HEK293 (cell line): ENCODE measurements at regions not wholly inside any gene's neighbourhood (a gene's known extent, or its start where the extent isn't known, plus 50 kb on each side); places are given as distances from the start of the nearest gene placed in this dataset.

Experiments
- EGR2 ChIP-seq: fragments of 450-650 bp; formaldehyde crosslinking; IDR thresholded peaks from 2 replicates; pipeline ENCODE4 v1.5.1; 2016; ENCODE audit warnings: low read depth, missing biosample characterization, missing genetic modification characterization
- GLI2 ChIP-seq: fragments of 450-650 bp; formaldehyde crosslinking; IDR thresholded peaks from 2 replicates; pipeline ENCODE4; 2017; ENCODE audit warnings: missing biosample characterization, missing genetic modification characterization, low read depth, borderline replicate concordance
- HIC1 ChIP-seq: fragments of 450-650 bp; formaldehyde crosslinking; IDR thresholded peaks from 2 replicates; pipeline ENCODE4 v1.5.1; 2016; ENCODE audit warnings: missing biosample characterization, missing genetic modification characterization
- PRDM1 ChIP-seq: fragments of 450-650 bp; formaldehyde crosslinking; IDR thresholded peaks from 2 replicates; pipeline ENCODE4; 2016; ENCODE audit warnings: missing biosample characterization, missing genetic modification characterization
- SALL2 ChIP-seq: fragments of 450-650 bp; formaldehyde crosslinking; IDR thresholded peaks from 2 replicates; pipeline ENCODE4 v1.5.0; 2017; ENCODE audit warnings: missing biosample characterization, mild to moderate bottlenecking, missing genetic modification characterization, borderline replicate concordance
- SETDB1 ChIP-seq: IDR thresholded peaks from one replicate; pipeline ENCODE4 v1.6.1; 2017; ENCODE audit warnings: mild to moderate bottlenecking, low read length, moderate library complexity, mixed read lengths; ENCODE audit not compliant: insufficient read length
- WT1 ChIP-seq: fragments of 450-650 bp; formaldehyde crosslinking; IDR thresholded peaks from 2 replicates; pipeline ENCODE4 v1.5.1; 2016; ENCODE audit warnings: missing biosample characterization, missing genetic modification characterization
- ZBTB17 ChIP-seq: fragments of 450-650 bp; formaldehyde crosslinking; IDR thresholded peaks from 2 replicates; pipeline ENCODE4 v1.5.1; 2016; ENCODE audit warnings: missing biosample characterization, missing genetic modification characterization
- ZBTB8A ChIP-seq: fragments of 450-650 bp; formaldehyde crosslinking; IDR thresholded peaks from 2 replicates; pipeline ENCODE4 v1.5.1; 2016; ENCODE audit warnings: missing biosample characterization, missing genetic modification characterization
- ZNF2 ChIP-seq: fragments of 450-650 bp; formaldehyde crosslinking; IDR thresholded peaks from 2 replicates; pipeline ENCODE4 v1.5.1; 2016; ENCODE audit warnings: missing biosample characterization, missing genetic modification characterization
- ZNF211 ChIP-seq: fragments of 450-650 bp; formaldehyde crosslinking; IDR thresholded peaks from 2 replicates; pipeline ENCODE4 v1.5.1; 2016; ENCODE audit warnings: low read depth, missing biosample characterization, missing genetic modification characterization
- ZNF221 ChIP-seq: fragments of 450-650 bp; formaldehyde crosslinking; IDR thresholded peaks from 2 replicates; pipeline ENCODE4 v1.5.1; 2017; ENCODE audit warnings: missing biosample characterization, missing genetic modification characterization, borderline replicate concordance
- ZNF341 ChIP-seq: fragments of 450-650 bp; formaldehyde crosslinking; IDR thresholded peaks from 2 replicates; pipeline ENCODE4; 2016; ENCODE audit warnings: low read depth, missing biosample characterization, missing genetic modification characterization
- ZNF544 ChIP-seq: fragments of 450-650 bp; formaldehyde crosslinking; IDR thresholded peaks from 2 replicates; pipeline ENCODE4 v1.5.0; 2017; ENCODE audit warnings: missing biosample characterization, missing genetic modification characterization
- ZNF555 ChIP-seq: fragments of 450-650 bp; formaldehyde crosslinking; conservative IDR thresholded peaks from 2 replicates; pipeline ENCODE4 v1.5.1; 2017; ENCODE audit warnings: missing biosample characterization, mild to moderate bottlenecking, missing genetic modification characterization, inconsistent platforms
- ZNF558 ChIP-seq: fragments of 450-650 bp; formaldehyde crosslinking; IDR thresholded peaks from 2 replicates; pipeline ENCODE4 v1.5.1; 2016; ENCODE audit warnings: missing biosample characterization, missing genetic modification characterization
- ZNF707 ChIP-seq: fragments of 450-650 bp; formaldehyde crosslinking; IDR thresholded peaks from 2 replicates; pipeline ENCODE4 v1.5.1; 2016; ENCODE audit warnings: missing biosample characterization, missing genetic modification characterization
- ZNF777 ChIP-seq: fragments of 450-650 bp; formaldehyde crosslinking; IDR thresholded peaks from 2 replicates; pipeline ENCODE4 v1.5.1; 2017; ENCODE audit warnings: missing biosample characterization, missing genetic modification characterization, borderline replicate concordance
- ZNF792 ChIP-seq: fragments of 450-650 bp; formaldehyde crosslinking; IDR thresholded peaks from 2 replicates; pipeline ENCODE4 v1.5.1; 2016; ENCODE audit warnings: missing biosample characterization, missing genetic modification characterization
- TF ChIP-seq, protein P1 (sequence below): fragments of 450-650 bp; formaldehyde crosslinking; conservative IDR thresholded peaks from 2 replicates; pipeline ENCODE4 v1.5.1; 2016; ENCODE audit warnings: low read depth, missing biosample characterization, missing genetic modification characterization
- TF ChIP-seq, protein P2 (sequence below): sonication (generic); formaldehyde crosslinking; IDR thresholded peaks from 2 replicates; pipeline ENCODE4 v1.8.1; 2022; ENCODE audit warnings: mild to moderate bottlenecking, moderate library complexity, missing genetic modification reagents
- TF ChIP-seq, protein P3 (sequence below): fragments of 450-650 bp; formaldehyde crosslinking; IDR thresholded peaks from 2 replicates; pipeline ENCODE4 v1.5.1; 2017; ENCODE audit warnings: missing biosample characterization, missing genetic modification characterization
- TF ChIP-seq, protein P4 (sequence below): fragments of 450-650 bp; formaldehyde crosslinking; IDR thresholded peaks from 2 replicates; pipeline ENCODE4 v1.5.0; 2017; ENCODE audit warnings: missing biosample characterization, missing genetic modification characterization, borderline replicate concordance
- TF ChIP-seq, protein P5 (sequence below): fragments of 450-650 bp; IDR thresholded peaks from 2 replicates; pipeline ENCODE4 v1.5.1; 2018; ENCODE audit warnings: missing biosample characterization, mild to moderate bottlenecking, missing genetic modification characterization
- TF ChIP-seq, protein P6 (sequence below): fragments of 450-650 bp; formaldehyde crosslinking; IDR thresholded peaks from 2 replicates; pipeline ENCODE4 v1.5.1; 2016; ENCODE audit warnings: missing biosample characterization, missing genetic modification characterization

GRCh38 chrX:69285401-69285877 lies 120.2 kb upstream of the PJA1 start (continued):
- TF ChIP-seq, protein P1, sequence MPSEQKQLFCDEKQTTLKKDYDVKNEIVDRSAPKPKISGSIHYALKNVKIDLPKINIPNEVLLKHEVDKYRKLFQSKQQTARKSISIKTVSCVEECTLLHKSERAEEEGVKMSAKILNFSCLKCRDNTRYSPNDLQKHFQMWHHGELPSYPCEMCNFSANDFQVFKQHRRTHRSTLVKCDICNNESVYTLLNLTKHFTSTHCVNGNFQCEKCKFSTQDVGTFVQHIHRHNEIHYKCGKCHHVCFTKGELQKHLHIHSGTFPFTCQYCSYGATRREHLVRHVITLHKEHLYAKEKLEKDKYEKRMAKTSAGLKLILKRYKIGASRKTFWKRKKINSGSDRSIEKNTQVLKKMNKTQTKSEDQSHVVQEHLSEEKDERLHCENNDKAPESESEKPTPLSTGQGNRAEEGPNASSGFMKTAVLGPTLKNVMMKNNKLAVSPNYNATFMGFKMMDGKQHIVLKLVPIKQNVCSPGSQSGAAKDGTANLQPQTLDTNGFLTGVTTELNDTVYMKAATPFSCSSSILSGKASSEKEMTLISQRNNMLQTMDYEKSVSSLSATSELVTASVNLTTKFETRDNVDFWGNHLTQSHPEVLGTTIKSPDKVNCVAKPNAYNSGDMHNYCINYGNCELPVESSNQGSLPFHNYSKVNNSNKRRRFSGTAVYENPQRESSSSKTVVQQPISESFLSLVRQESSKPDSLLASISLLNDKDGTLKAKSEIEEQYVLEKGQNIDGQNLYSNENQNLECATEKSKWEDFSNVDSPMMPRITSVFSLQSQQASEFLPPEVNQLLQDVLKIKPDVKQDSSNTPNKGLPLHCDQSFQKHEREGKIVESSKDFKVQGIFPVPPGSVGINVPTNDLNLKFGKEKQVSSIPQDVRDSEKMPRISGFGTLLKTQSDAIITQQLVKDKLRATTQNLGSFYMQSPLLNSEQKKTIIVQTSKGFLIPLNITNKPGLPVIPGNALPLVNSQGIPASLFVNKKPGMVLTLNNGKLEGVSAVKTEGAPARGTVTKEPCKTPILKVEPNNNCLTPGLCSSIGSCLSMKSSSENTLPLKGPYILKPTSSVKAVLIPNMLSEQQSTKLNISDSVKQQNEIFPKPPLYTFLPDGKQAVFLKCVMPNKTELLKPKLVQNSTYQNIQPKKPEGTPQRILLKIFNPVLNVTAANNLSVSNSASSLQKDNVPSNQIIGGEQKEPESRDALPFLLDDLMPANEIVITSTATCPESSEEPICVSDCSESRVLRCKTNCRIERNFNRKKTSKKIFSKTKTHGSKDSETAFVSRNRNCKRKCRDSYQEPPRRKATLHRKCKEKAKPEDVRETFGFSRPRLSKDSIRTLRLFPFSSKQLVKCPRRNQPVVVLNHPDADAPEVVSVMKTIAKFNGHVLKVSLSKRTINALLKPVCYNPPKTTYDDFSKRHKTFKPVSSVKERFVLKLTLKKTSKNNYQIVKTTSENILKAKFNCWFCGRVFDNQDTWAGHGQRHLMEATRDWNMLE (tag by site-specific recombination) = no peak
- peak; percentile 98 for TF ChIP-seq PRDM1 (tag by site-specific recombination)
- no peak for TF ChIP-seq SALL2 (tag by site-specific recombination)
- TF ChIP-seq ZNF558 (tag by site-specific recombination) = no peak
- TF ChIP-seq, protein P2, sequence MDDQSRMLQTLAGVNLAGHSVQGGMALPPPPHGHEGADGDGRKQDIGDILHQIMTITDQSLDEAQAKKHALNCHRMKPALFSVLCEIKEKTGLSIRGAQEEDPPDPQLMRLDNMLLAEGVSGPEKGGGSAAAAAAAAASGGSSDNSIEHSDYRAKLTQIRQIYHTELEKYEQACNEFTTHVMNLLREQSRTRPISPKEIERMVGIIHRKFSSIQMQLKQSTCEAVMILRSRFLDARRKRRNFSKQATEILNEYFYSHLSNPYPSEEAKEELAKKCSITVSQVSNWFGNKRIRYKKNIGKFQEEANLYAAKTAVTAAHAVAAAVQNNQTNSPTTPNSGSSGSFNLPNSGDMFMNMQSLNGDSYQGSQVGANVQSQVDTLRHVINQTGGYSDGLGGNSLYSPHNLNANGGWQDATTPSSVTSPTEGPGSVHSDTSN = no peak
- TF ChIP-seq, protein P3, sequence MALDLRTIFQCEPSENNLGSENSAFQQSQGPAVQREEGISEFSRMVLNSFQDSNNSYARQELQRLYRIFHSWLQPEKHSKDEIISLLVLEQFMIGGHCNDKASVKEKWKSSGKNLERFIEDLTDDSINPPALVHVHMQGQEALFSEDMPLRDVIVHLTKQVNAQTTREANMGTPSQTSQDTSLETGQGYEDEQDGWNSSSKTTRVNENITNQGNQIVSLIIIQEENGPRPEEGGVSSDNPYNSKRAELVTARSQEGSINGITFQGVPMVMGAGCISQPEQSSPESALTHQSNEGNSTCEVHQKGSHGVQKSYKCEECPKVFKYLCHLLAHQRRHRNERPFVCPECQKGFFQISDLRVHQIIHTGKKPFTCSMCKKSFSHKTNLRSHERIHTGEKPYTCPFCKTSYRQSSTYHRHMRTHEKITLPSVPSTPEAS (tag by site-specific recombination) = no peak
- TF ChIP-seq ZBTB8A (tag by site-specific recombination) = no peak
- TF ChIP-seq HIC1 (tag by site-specific recombination) = no peak
- TF ChIP-seq GLI2 (tag by site-specific recombination) = no peak
- TF ChIP-seq ZNF341 (tag by site-specific recombination) = no peak
- peak; percentile 86 for TF ChIP-seq WT1 (tag by site-specific recombination)
- TF ChIP-seq EGR2 (tag by site-specific recombination) = peak; percentile 46; the same call in 1 of the 2 replicates
- 0 out of 2 replicates have a peak, but pooled peaks have one; percentile 28 for TF ChIP-seq ZBTB17 (tag by site-specific recombination)
- TF ChIP-seq, protein P4, sequence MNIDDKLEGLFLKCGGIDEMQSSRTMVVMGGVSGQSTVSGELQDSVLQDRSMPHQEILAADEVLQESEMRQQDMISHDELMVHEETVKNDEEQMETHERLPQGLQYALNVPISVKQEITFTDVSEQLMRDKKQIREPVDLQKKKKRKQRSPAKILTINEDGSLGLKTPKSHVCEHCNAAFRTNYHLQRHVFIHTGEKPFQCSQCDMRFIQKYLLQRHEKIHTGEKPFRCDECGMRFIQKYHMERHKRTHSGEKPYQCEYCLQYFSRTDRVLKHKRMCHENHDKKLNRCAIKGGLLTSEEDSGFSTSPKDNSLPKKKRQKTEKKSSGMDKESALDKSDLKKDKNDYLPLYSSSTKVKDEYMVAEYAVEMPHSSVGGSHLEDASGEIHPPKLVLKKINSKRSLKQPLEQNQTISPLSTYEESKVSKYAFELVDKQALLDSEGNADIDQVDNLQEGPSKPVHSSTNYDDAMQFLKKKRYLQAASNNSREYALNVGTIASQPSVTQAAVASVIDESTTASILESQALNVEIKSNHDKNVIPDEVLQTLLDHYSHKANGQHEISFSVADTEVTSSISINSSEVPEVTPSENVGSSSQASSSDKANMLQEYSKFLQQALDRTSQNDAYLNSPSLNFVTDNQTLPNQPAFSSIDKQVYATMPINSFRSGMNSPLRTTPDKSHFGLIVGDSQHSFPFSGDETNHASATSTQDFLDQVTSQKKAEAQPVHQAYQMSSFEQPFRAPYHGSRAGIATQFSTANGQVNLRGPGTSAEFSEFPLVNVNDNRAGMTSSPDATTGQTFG (tag by site-specific recombination) = 0 out of 2 replicates have a peak, but pooled peaks have one; percentile 69
- no peak for TF ChIP-seq ZNF2
- no peak for TF ChIP-seq ZNF221
- no peak for TF ChIP-seq ZNF792 (tag by site-specific recombination)
- no peak for TF ChIP-seq ZNF211
- TF ChIP-seq ZNF544 (tag by site-specific recombination) = peak; percentile 60; the same call in 1 of the 2 replicates
- TF ChIP-seq, protein P5, sequence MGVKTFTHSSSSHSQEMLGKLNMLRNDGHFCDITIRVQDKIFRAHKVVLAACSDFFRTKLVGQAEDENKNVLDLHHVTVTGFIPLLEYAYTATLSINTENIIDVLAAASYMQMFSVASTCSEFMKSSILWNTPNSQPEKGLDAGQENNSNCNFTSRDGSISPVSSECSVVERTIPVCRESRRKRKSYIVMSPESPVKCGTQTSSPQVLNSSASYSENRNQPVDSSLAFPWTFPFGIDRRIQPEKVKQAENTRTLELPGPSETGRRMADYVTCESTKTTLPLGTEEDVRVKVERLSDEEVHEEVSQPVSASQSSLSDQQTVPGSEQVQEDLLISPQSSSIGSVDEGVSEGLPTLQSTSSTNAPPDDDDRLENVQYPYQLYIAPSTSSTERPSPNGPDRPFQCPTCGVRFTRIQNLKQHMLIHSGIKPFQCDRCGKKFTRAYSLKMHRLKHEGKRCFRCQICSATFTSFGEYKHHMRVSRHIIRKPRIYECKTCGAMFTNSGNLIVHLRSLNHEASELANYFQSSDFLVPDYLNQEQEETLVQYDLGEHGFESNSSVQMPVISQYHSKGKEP = no peak
- TF ChIP-seq SETDB1 = no peak
- TF ChIP-seq ZNF555 (tag by site-specific recombination) = no peak
- TF ChIP-seq ZNF707 (tag by site-specific recombination) = no peak
- TF ChIP-seq ZNF777 (tag by site-specific recombination) = 0 out of 2 replicates have a peak, but pooled peaks have one; percentile 27
- TF ChIP-seq, protein P6, sequence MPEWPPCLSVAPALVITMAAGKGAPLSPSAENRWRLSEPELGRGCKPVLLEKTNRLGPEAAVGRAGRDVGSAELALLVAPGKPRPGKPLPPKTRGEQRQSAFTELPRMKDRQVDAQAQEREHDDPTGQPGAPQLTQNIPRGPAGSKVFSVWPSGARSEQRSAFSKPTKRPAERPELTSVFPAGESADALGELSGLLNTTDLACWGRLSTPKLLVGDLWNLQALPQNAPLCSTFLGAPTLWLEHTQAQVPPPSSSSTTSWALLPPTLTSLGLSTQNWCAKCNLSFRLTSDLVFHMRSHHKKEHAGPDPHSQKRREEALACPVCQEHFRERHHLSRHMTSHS (tag by site-specific recombination) = no peak
